Medulla oblongata (tissue), 1 donor: ENCODE measurements at regions not wholly inside any gene's neighbourhood (a gene's known extent, or its start where the extent isn't known, plus 50 kb on each side); places are given as distances from the start of the nearest gene placed in this dataset.

Experiments
- DNase-seq: peaks from one replicate; pipeline ENCODE4 v3.0.0-alpha.2; 2015; ENCODE audit errors: extremely low spot score

GRCh38 chr2:206368484-206368883 lies 74.8 kb upstream of the ADAM23 start:
- DNase-seq, result no peak

GRCh38 chr2:206368933-206369569 lies 74.3 kb upstream of the ADAM23 start:
- peak; percentile 73 for DNase-seq

GRCh38 chr2:206375956-206376355 lies 67.4 kb upstream of the ADAM23 start:
- no peak for DNase-seq

- DNase-seq, result no peak
These were observed 64.5 kb upstream of the ADAM23 start for GRCh38 chr2:206378835-206379234.

GRCh38 chr2:206379266-206379665 lies 64.1 kb upstream of the ADAM23 start:
- DNase-seq, result no peak

- no peak for DNase-seq
These were observed 63.4 kb upstream of the ADAM23 start for GRCh38 chr2:206379886-206380285.

GRCh38 chr2:206381881-206382280 lies 61.5 kb upstream of the ADAM23 start:
- DNase-seq, result no peak

GRCh38 chr2:206383669-206384068 lies 59.7 kb upstream of the ADAM23 start:
- no peak for DNase-seq

- no peak for DNase-seq
These were observed 55.5 kb upstream of the ADAM23 start for GRCh38 chr2:206387808-206388207.

GRCh38 chr2:206388698-206389097 lies 54.6 kb upstream of the ADAM23 start:
- DNase-seq, result no peak

- no peak for DNase-seq
These were observed 54.2 kb upstream of the ADAM23 start for GRCh38 chr2:206389164-206389563.

GRCh38 chr2:206390181-206390580 lies 53.2 kb upstream of the ADAM23 start:
- no peak for DNase-seq

GRCh38 chr2:206392118-206392517 lies 51.2 kb upstream of the ADAM23 start:
- no peak for DNase-seq
